Urothelium cell line (cell line): ENCODE measurements at regions not wholly inside any gene's neighbourhood (a gene's known extent, or its start where the extent isn't known, plus 50 kb on each side); places are given as distances from the start of the nearest gene placed in this dataset.
"Not testable (repeated sequence)": the region's sequence is repeated elsewhere in the genome, so short reads cannot be mapped to it uniquely, and the experiment has no call there.

Experiments
- DNase-seq: peaks from one replicate; pipeline ENCODE4 v3.0.0; 2011; ENCODE audit warnings: low spot score, mixed read lengths
- FAIRE-seq: peaks from 2 replicates; lab custom pipeline; 2011; peaks lifted over from hg19 to GRCh38; lab: Jason Lieb, UNC

GRCh38 chr10:8639486-8640185, 585.1 kb downstream of the GATA3 start:
- FAIRE-seq (no peak), DNase-seq (no peak)

- FAIRE-seq = no peak
- DNase-seq = no peak
Observed at GRCh38 chr10:8640301-8640700, 585.8 kb downstream of the GATA3 start.

GRCh38 chr10:8640878-8641277, 586.4 kb downstream of the GATA3 start:
- DNase-seq (no peak), FAIRE-seq (no peak)

GRCh38 chr10:8656261-8656660, 601.8 kb downstream of the GATA3 start:
- no peak for FAIRE-seq
- no peak for DNase-seq

- DNase-seq (no peak), FAIRE-seq (no peak)
Observed at GRCh38 chr10:8659982-8660381, 605.5 kb downstream of the GATA3 start.

- FAIRE-seq (no peak), DNase-seq (no peak)
Observed at GRCh38 chr10:8661886-8662285, 607.4 kb downstream of the GATA3 start.

- DNase-seq = no peak
- FAIRE-seq = no peak
Observed at GRCh38 chr10:8663131-8663530, 608.6 kb downstream of the GATA3 start.

GRCh38 chr10:8665322-8665721, 610.8 kb downstream of the GATA3 start:
- no peak for FAIRE-seq
- no peak for DNase-seq

GRCh38 chr10:8670461-8670860, 616.0 kb downstream of the GATA3 start:
- DNase-seq = no peak

GRCh38 chr10:8674230-8674629, 619.7 kb downstream of the GATA3 start:
- no peak for DNase-seq
- FAIRE-seq = no peak

More at GRCh38 chr10:8670461-8670860, 616.0 kb downstream of the GATA3 start:
- no peak for FAIRE-seq

GRCh38 chr10:8677642-8678041, 623.2 kb downstream of the GATA3 start:
- DNase-seq = no peak
- no peak for FAIRE-seq

- not testable (repeated sequence) for DNase-seq, FAIRE-seq
Observed at GRCh38 chr10:8684916-8685315, 630.4 kb downstream of the GATA3 start.

GRCh38 chr10:8688881-8689280, 634.4 kb downstream of the GATA3 start:
- no peak for DNase-seq
- no peak for FAIRE-seq

- DNase-seq (no peak), FAIRE-seq (no peak)
Observed at GRCh38 chr10:8691498-8692017, 637.1 kb downstream of the GATA3 start.

- not testable (repeated sequence) for FAIRE-seq, DNase-seq
Observed at GRCh38 chr10:8693635-8694034, 639.1 kb downstream of the GATA3 start.

GRCh38 chr10:8696746-8697145, 642.3 kb downstream of the GATA3 start:
- FAIRE-seq (no peak), DNase-seq (no peak)

GRCh38 chr10:8700689-8701088, 646.2 kb downstream of the GATA3 start:
- FAIRE-seq (no peak), DNase-seq (no peak)

GRCh38 chr10:8702181-8702580, 647.7 kb downstream of the GATA3 start:
- no peak for DNase-seq
- no peak for FAIRE-seq

- FAIRE-seq (no peak), DNase-seq (no peak)
Observed at GRCh38 chr10:8705415-8705814, 650.9 kb downstream of the GATA3 start.

GRCh38 chr10:8712656-8713055, 658.2 kb downstream of the GATA3 start:
- DNase-seq (no peak), FAIRE-seq (no peak)

GRCh38 chr10:8719971-8720370, 665.5 kb downstream of the GATA3 start:
- DNase-seq (no peak), FAIRE-seq (no peak)

- DNase-seq = no peak
- FAIRE-seq = no peak
Observed at GRCh38 chr10:8721650-8722049, 667.2 kb downstream of the GATA3 start.

GRCh38 chr10:8722835-8723234, 668.3 kb downstream of the GATA3 start:
- no peak for FAIRE-seq
- no peak for DNase-seq
